ENCODE measurements at regions not wholly inside any gene's neighbourhood (a gene's known extent, or its start where the extent isn't known, plus 50 kb on each side); places are given as distances from the start of the nearest gene placed in this dataset.

DNA sequence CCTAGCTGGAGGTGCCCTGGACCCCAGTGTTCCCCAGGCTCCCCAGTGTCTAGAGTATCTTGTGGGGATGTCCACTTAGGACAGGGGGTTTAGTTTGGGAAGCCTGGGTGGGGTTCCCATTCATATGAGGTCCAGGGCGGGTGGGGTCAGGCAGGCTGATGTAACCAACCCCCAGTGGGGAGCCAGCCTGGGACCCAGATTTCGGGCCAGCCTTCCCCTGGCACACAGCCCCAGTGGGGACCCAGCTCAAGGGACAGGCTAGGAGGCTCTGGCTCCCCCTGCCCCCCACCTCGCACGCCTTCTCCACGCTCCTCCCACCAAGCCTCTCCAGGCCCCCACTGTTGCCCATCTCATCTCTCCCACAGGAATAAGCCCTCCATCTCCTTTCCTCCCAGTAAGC, 323.5 kb downstream of the UACA start:
- TF ChIP-seq, protein P1, sequence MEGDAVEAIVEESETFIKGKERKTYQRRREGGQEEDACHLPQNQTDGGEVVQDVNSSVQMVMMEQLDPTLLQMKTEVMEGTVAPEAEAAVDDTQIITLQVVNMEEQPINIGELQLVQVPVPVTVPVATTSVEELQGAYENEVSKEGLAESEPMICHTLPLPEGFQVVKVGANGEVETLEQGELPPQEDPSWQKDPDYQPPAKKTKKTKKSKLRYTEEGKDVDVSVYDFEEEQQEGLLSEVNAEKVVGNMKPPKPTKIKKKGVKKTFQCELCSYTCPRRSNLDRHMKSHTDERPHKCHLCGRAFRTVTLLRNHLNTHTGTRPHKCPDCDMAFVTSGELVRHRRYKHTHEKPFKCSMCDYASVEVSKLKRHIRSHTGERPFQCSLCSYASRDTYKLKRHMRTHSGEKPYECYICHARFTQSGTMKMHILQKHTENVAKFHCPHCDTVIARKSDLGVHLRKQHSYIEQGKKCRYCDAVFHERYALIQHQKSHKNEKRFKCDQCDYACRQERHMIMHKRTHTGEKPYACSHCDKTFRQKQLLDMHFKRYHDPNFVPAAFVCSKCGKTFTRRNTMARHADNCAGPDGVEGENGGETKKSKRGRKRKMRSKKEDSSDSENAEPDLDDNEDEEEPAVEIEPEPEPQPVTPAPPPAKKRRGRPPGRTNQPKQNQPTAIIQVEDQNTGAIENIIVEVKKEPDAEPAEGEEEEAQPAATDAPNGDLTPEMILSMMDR (IDR thresholded peaks at IDR 0.05), result no peak
- no peak for TF ChIP-seq EZH2phosphoT487 (IDR thresholded peaks at IDR 0.05)
- no peak for TF ChIP-seq EZH2 (IDR thresholded peaks at IDR 0.05)
